ENCODE measurements at regions not wholly inside any gene's neighbourhood (a gene's known extent, or its start where the extent isn't known, plus 50 kb on each side); places are given as distances from the start of the nearest gene placed in this dataset.
"Not testable (repeated sequence)": the region's sequence is repeated elsewhere in the genome, so short reads cannot be mapped to it uniquely, and the experiment has no call there.

GRCh38 chr5:25095261-25095660 lies 450.5 kb upstream of the CDH10 start:
- intact Hi-C loops (cut with DNase I): no loop called here
- ATAC-seq: no peak
- no peak for TF ChIP-seq CTCF (IDR thresholded peaks at IDR 0.05)

GRCh38 chr5:25094219-25094618 lies 449.4 kb upstream of the CDH10 start:
- intact Hi-C loops (cut with DNase I): no loop called here
- no peaks in the 10 kb centered on the region for H3K9me3 ChIP-seq
- ATAC-seq: no peak

More at GRCh38 chr5:25095261-25095660, 450.5 kb upstream of the CDH10 start:
- H3K27ac ChIP-seq: no peak overlapping the region
- no peaks in the 10 kb centered on the region for H3K4me1 ChIP-seq
- no peaks in the 10 kb centered on the region for H3K27me3 ChIP-seq
- no peak for DNase-seq
- no peaks in the 10 kb centered on the region for H3K36me3 ChIP-seq
- H3K9me3 ChIP-seq: no peaks in the 10 kb centered on the region
- H3K4me3 ChIP-seq: no peak overlapping the region

GRCh38 chr5:25091921-25092320 lies 447.1 kb upstream of the CDH10 start:
- DNase-seq (no peak), ATAC-seq (no peak)

More at GRCh38 chr5:25094219-25094618, 449.4 kb upstream of the CDH10 start:
- H3K4me1 ChIP-seq: no peaks in the 10 kb centered on the region
- H3K27ac ChIP-seq: no peak overlapping the region
- no peak for TF ChIP-seq CTCF (IDR thresholded peaks at IDR 0.05)
- no peak for DNase-seq
- H3K36me3 ChIP-seq: no peaks in the 10 kb centered on the region
- H3K27me3 ChIP-seq: no peaks in the 10 kb centered on the region
- H3K4me3 ChIP-seq: no peak overlapping the region

GRCh38 chr5:25090854-25091253 lies 446.1 kb upstream of the CDH10 start:
- no peak for TF ChIP-seq CTCF (IDR thresholded peaks at IDR 0.05)
- Histone ChIP-seq H3K27ac (no peak overlapping the region), H3K36me3 (no peaks in the 10 kb centered on the region), H3K9me3 (no peaks in the 10 kb centered on the region), H3K27me3 (no peaks in the 10 kb centered on the region), H3K4me3 (no peak overlapping the region), H3K4me1 (no peaks in the 10 kb centered on the region)
- DNase-seq: no peak
- intact Hi-C loops (cut with DNase I): no loop called here
- no peak for ATAC-seq

More at GRCh38 chr5:25091921-25092320, 447.1 kb upstream of the CDH10 start:
- Histone ChIP-seq H3K27ac (no peak overlapping the region), H3K9me3 (no peaks in the 10 kb centered on the region), H3K4me3 (no peak overlapping the region), H3K4me1 (no peaks in the 10 kb centered on the region), H3K27me3 (no peaks in the 10 kb centered on the region), H3K36me3 (no peaks in the 10 kb centered on the region)
- no peak for TF ChIP-seq CTCF (IDR thresholded peaks at IDR 0.05)
- intact Hi-C loops (cut with DNase I): no loop called here

- Histone ChIP-seq H3K36me3 (no peaks in the 10 kb centered on the region), H3K4me3 (no peak overlapping the region), H3K27ac (no peak overlapping the region), H3K27me3 (no peaks in the 10 kb centered on the region), H3K9me3 (no peaks in the 10 kb centered on the region), H3K4me1 (no peaks in the 10 kb centered on the region)
- no peak for TF ChIP-seq CTCF (IDR thresholded peaks at IDR 0.05)
- DNase-seq (no peak), ATAC-seq (no peak)
- intact Hi-C loops (cut with DNase I): no loop called here
These were observed 445.5 kb upstream of the CDH10 start for GRCh38 chr5:25090275-25090674.

GRCh38 chr5:25088689-25089088 lies 443.9 kb upstream of the CDH10 start:
- H3K27ac ChIP-seq; DNase-seq; H3K27me3 ChIP-seq; H3K4me1 ChIP-seq; H3K4me3 ChIP-seq; intact Hi-C loops (cut with DNase I); H3K9me3 ChIP-seq; ATAC-seq; H3K36me3 ChIP-seq: not testable (repeated sequence)

- intact Hi-C loops (cut with DNase I); H3K4me3 ChIP-seq; H3K36me3 ChIP-seq; H3K9me3 ChIP-seq; H3K27me3 ChIP-seq; ATAC-seq; H3K27ac ChIP-seq; H3K4me1 ChIP-seq; DNase-seq: not testable (repeated sequence)
These were observed 438.5 kb upstream of the CDH10 start for GRCh38 chr5:25083261-25083660.

Measured in upper lobe of right lung (tissue), 1 donor.